H1 (cell line): ENCODE measurements at regions not wholly inside any gene's neighbourhood (a gene's known extent, or its start where the extent isn't known, plus 50 kb on each side); places are given as distances from the start of the nearest gene placed in this dataset.

Experiments
- CTCF ChIA-PET: fragments of 300-600 bp; sonication (Branson Sonifier 250); formaldehyde crosslinking; loops from one replicate; lab custom pipeline; 2021; ENCODE audit not compliant: partially characterized antibody; lab: Charles Lee
- POLR2A ChIA-PET: fragments of 300-600 bp; sonication (Branson Sonifier 250); formaldehyde crosslinking; loops from one replicate; lab custom pipeline; 2021; ENCODE audit warnings: inconsistent platforms; ENCODE audit not compliant: partially characterized antibody; lab: Charles Lee
- DNase-seq, 2 experiments: peaks; one replicate each; pipeline versions ENCODE4 v3.0.0 to v3.0.0-alpha.2; 2010 to 2022; ENCODE audit warnings: low spot score in 2 of 2, low read depth in 1 of 2, mixed read lengths in 1 of 2
- FAIRE-seq: peaks from 2 replicates; lab custom pipeline; 2011; peaks lifted over from hg19 to GRCh38; lab: Jason Lieb, UNC
- H2AFZ ChIP-seq: 2 replicates; pipeline ENCODE4 v1.8.1; 2012; ENCODE audit warnings: low read length, inconsistent platforms
- H2AK5ac ChIP-seq: 2 replicates; pipeline ENCODE4 v1.6.1; 2013; ENCODE audit warnings: low read depth, low read length
- H2BK120ac ChIP-seq: replicated peaks from 2 replicates; pipeline ENCODE3; 2013; ENCODE audit warnings: low read depth, low read length, inconsistent platforms
- H2BK12ac ChIP-seq: 2 replicates; pipeline ENCODE4 v1.6.1; 2013; ENCODE audit warnings: low read depth, low read length
- H2BK15ac ChIP-seq: 2 replicates; pipeline ENCODE4 v1.6.1; 2013; ENCODE audit warnings: low read length
- H2BK20ac ChIP-seq: 2 replicates; pipeline ENCODE4 v1.6.1; 2013; ENCODE audit warnings: low read length
- H2BK5ac ChIP-seq: 2 replicates; pipeline ENCODE4 v1.6.1; 2013; ENCODE audit warnings: low read depth, low read length
- H3K14ac ChIP-seq: 2 replicates; pipeline ENCODE4 v1.6.1; 2013; ENCODE audit warnings: inconsistent platforms; ENCODE audit not compliant: insufficient read length
- H3K18ac ChIP-seq: 2 replicates; pipeline ENCODE4 v1.6.1; 2013; ENCODE audit warnings: low read length; ENCODE audit errors: extremely low read depth
- H3K23ac ChIP-seq: 2 replicates; pipeline ENCODE4 v1.6.1; 2013; ENCODE audit warnings: inconsistent platforms; ENCODE audit not compliant: insufficient read length
- H3K23me2 ChIP-seq: 2 replicates; pipeline ENCODE4 v1.6.1; 2013; ENCODE audit warnings: low read depth, low read length
- H3K27ac ChIP-seq: 2 replicates; pipeline ENCODE4 v1.6.1; 2011; ENCODE audit warnings: low read depth, low read length, inconsistent platforms
- H3K27me3 ChIP-seq, 4 experiments: replicated peaks in 1 of 4; 1 replicate in 1 of 4; 2 replicates in 3 of 4; pipeline versions ENCODE4 v1.6.1 to v1.8.1; 2011 to 2013; ENCODE audit warnings: low read length in 3 of 4, mild to moderate bottlenecking in 3 of 4, inconsistent platforms in 2 of 4, mixed read lengths in 2 of 4, moderate library complexity in 1 of 4; ENCODE audit not compliant: control insufficient read depth in 3 of 4, insufficient read depth in 3 of 4; ENCODE audit errors: extremely low read depth in 1 of 4
- H3K36me3 ChIP-seq, 4 experiments: 2 replicates each; pipeline versions ENCODE4 v1.6.1 to v1.8.1; 2011 to 2013; ENCODE audit warnings: mild to moderate bottlenecking in 4 of 4, low read length in 3 of 4, moderate library complexity in 2 of 4, control low read depth in 1 of 4, inconsistent platforms in 1 of 4; ENCODE audit not compliant: insufficient read depth in 4 of 4, control insufficient read depth in 2 of 4
- H3K4ac ChIP-seq: replicated peaks from 2 replicates; pipeline ENCODE3; 2013; ENCODE audit warnings: low read length, low read depth, mixed read lengths, inconsistent platforms; ENCODE audit not compliant: insufficient read length
- H3K4me1 ChIP-seq, 4 experiments: replicated peaks in 1 of 4; 1 replicate in 1 of 4; 2 replicates in 3 of 4; pipeline versions ENCODE4 v1.6.1 to v1.8.1; 2011 to 2013; ENCODE audit warnings: low read length in 3 of 4, inconsistent platforms in 2 of 4, mixed read lengths in 1 of 4; ENCODE audit not compliant: insufficient read depth in 4 of 4, control insufficient read depth in 3 of 4
- H3K4me2 ChIP-seq, 2 experiments: 2 replicates each; pipeline versions ENCODE4 v1.6.1 to v1.8.1; 2011 to 2013; ENCODE audit warnings: low read depth in 2 of 2, low read length in 2 of 2, control low read depth in 1 of 2, inconsistent platforms in 1 of 2, mild to moderate bottlenecking in 1 of 2; ENCODE audit not compliant: insufficient read depth in 1 of 2
- H3K4me3 ChIP-seq, 4 experiments: fragments of 200-600, 300-600 bp in 1 of 4; sonication (generic), shearing (Covaris generic), sonication (Bioruptor Twin) in 1 of 4; 2 replicates each; pipeline versions ENCODE4 v1.5.1 to v1.8.1; 2011 to 2016; ENCODE audit warnings: low read length in 4 of 4, low read depth in 3 of 4, control low read depth in 2 of 4, inconsistent platforms in 2 of 4, mild to moderate bottlenecking in 2 of 4, mixed read lengths in 1 of 4, moderate library complexity in 1 of 4; ENCODE audit not compliant: insufficient read depth in 2 of 4; ENCODE audit errors: extremely low read depth in 1 of 4
- H3K56ac ChIP-seq: replicated peaks from 2 replicates; pipeline ENCODE3; 2013; ENCODE audit warnings: low read depth, mild to moderate bottlenecking, mixed read lengths, low read length, inconsistent platforms; ENCODE audit not compliant: insufficient read length
- H3K79me1 ChIP-seq: 2 replicates; pipeline ENCODE4 v1.6.1; 2013; ENCODE audit warnings: low read depth, low read length, control low read depth
- H3K79me2 ChIP-seq, 2 experiments: 2 replicates each; pipeline versions ENCODE4 v1.6.1 to v1.8.1; 2012 to 2013; ENCODE audit warnings: low read length in 2 of 2, mild to moderate bottlenecking in 2 of 2, inconsistent platforms in 1 of 2; ENCODE audit not compliant: insufficient read depth in 2 of 2, control insufficient read depth in 1 of 2
- H3K9ac ChIP-seq, 4 experiments: replicated peaks in 1 of 4; 1 replicate in 1 of 4; 2 replicates in 3 of 4; pipeline versions ENCODE4 v1.6.1 to v1.8.1; 2011 to 2013; ENCODE audit warnings: low read depth in 3 of 4, low read length in 3 of 4, control low read depth in 2 of 4, mild to moderate bottlenecking in 2 of 4, moderate library complexity in 2 of 4, inconsistent platforms in 1 of 4; ENCODE audit errors: extremely low read depth in 1 of 4
- H3K9me3 ChIP-seq, 2 experiments: 2 replicates each; pipeline versions ENCODE4 v1.6.1 to v1.8.1; 2012 to 2013; ENCODE audit warnings: mild to moderate bottlenecking in 2 of 2, moderate library complexity in 2 of 2, control low read depth in 1 of 2, inconsistent platforms in 1 of 2, low read depth in 1 of 2, low read length in 1 of 2, mixed read lengths in 1 of 2; ENCODE audit not compliant: insufficient read depth in 2 of 2
- H4K20me1 ChIP-seq, 2 experiments: replicated peaks in 1 of 2; 2 replicates each; pipeline versions ENCODE3 to v1.8.1; 2011 to 2013; ENCODE audit warnings: inconsistent platforms in 2 of 2, low read length in 2 of 2, mild to moderate bottlenecking in 1 of 2; ENCODE audit not compliant: insufficient read depth in 2 of 2, control insufficient read depth in 1 of 2
- H4K5ac ChIP-seq: 2 replicates; pipeline ENCODE4 v1.6.1; 2013; ENCODE audit warnings: low read length, low read depth, mixed read lengths, inconsistent platforms; ENCODE audit not compliant: insufficient read length
- H4K8ac ChIP-seq: 2 replicates; pipeline ENCODE4 v1.8.0; 2013; ENCODE audit warnings: mild to moderate bottlenecking, moderate library complexity, low read length, inconsistent platforms; ENCODE audit not compliant: insufficient read depth; ENCODE audit errors: extremely low read depth
- H4K91ac ChIP-seq: replicated peaks from 2 replicates; pipeline ENCODE3; 2013; ENCODE audit warnings: low read length, mixed read lengths, inconsistent platforms; ENCODE audit not compliant: insufficient read length
- E2F6 ChIP-seq: IDR thresholded peaks from 2 replicates; pipeline ENCODE4 v1.6.1; 2012; ENCODE audit warnings: inconsistent platforms
- JUND ChIP-seq: IDR thresholded peaks from 2 replicates; pipeline ENCODE4 v1.6.1; 2011; ENCODE audit warnings: mild to moderate bottlenecking, improper control_type of control experiment, low read length
- KDM1A ChIP-seq: fragments of 200-600, 300-600 bp; sonication (generic); IDR thresholded peaks from 2 replicates; pipeline ENCODE4 v1.7.1; 2016; ENCODE audit warnings: mild to moderate bottlenecking, low read length, borderline replicate concordance
- MAX ChIP-seq: IDR thresholded peaks from 2 replicates; pipeline ENCODE4 v1.6.1; 2012; ENCODE audit warnings: inconsistent platforms
- SIRT6 ChIP-seq: IDR thresholded peaks from one replicate; pipeline ENCODE4 v1.7.1; 2012; ENCODE audit warnings: low read length, inconsistent platforms
- SRF ChIP-seq: IDR thresholded peaks from 2 replicates; pipeline ENCODE4 v1.6.1; 2011; ENCODE audit warnings: mild to moderate bottlenecking, low read depth, low read length, moderate library complexity
- TAF1 ChIP-seq: IDR thresholded peaks from 2 replicates; pipeline ENCODE4 v1.6.1; 2011; ENCODE audit warnings: mild to moderate bottlenecking, low read depth, low read length
- WGBS, 2 experiments: shearing (Covaris generic) in 1 of 2; methylation state at CpG; one replicate each; pipeline versions ENCODE4 v1.1.6 to v1.1.7; 2013 to 2015; ENCODE audit warnings: low lambda C conversion rate in 2 of 2, mixed read lengths in 2 of 2, inconsistent platforms in 1 of 2, low coverage in 1 of 2, missing lambda C conversion rate in 1 of 2; ENCODE audit not compliant: insufficient replicate concordance in 2 of 2, insufficient coverage in 1 of 2, insufficient read length in 1 of 2; ENCODE audit errors: extremely low coverage in 1 of 2, missing lambda C conversion rate in 1 of 2; 5-methylcytosine and 5-hydroxymethylcytosine counted together

- Histone ChIP-seq H2BK12ac (no peak overlapping the region), H3K56ac (no peak overlapping the region), H2BK15ac (no peak overlapping the region), H2BK5ac (no peak overlapping the region), H2AK5ac (no peak overlapping the region), H3K4me3 (no peak overlapping the region), H3K9ac (no peak overlapping the region), H3K23ac (no peak overlapping the region), H2BK120ac (no peak overlapping the region), H2BK20ac (no peak overlapping the region), H4K8ac (no peak overlapping the region), H3K4me2 (no peak overlapping the region), H3K36me3 (no peaks in the 10 kb centered on the region), H4K5ac (no peak overlapping the region), H3K9me3 (no peaks in the 10 kb centered on the region), H3K4me1 (no peaks in the 10 kb centered on the region), H3K27me3 (no peaks in the 10 kb centered on the region), H2AFZ (peak overlapping the region; percentile 50; the same call in 1 of the 2 replicates), H4K91ac (no peak overlapping the region), H3K79me1 (no peaks in the 10 kb centered on the region), H3K27ac (no peak overlapping the region), H3K23me2 (no peaks in the 10 kb centered on the region), H3K14ac (no peak overlapping the region)
- 89% methylated on average over 12 of the region's 12 CpGs; no CpG with 5 or more reads in 1 of the 2 experiments for WGBS, 2 experiments
- POLR2A ChIA-PET, result no interaction called here
- no peak for DNase-seq
- FAIRE-seq, result no peak
- CTCF ChIA-PET, result interaction anchor here (1.1 to 1.9 kb wide), 2 partner anchors 31 to 68 kb away, joined by 3 to 5 read pairs; no protein-coding TSS in a partner anchor
- TF ChIP-seq TAF1 (no peak), SIRT6 (no peak), KDM1A (no peak), MAX (peak; percentile 69), E2F6 (peak; percentile 68), JUND (0 out of 2 replicates have a peak, but pooled peaks have one; percentile 13), SRF (no peak)
- TF ChIP-seq, all 59 proteins: peak for 3
- Histone ChIP-seq H4K20me1 (no peaks in the 10 kb centered on the region), H3K4ac (no peak overlapping the region), H3K79me2 (no peaks in the 10 kb centered on the region), H3K18ac (no peak overlapping the region; the same call in 1 of the 2 replicates)
Observed at GRCh38 chr11:28606930-28607329, 498.7 kb downstream of the METTL15 start.
